Adrenal gland (tissue), 5 donors: ENCODE measurements at regions not wholly inside any gene's neighbourhood (a gene's known extent, or its start where the extent isn't known, plus 50 kb on each side); places are given as distances from the start of the nearest gene placed in this dataset.

Experiments used
- CTCF ChIP-seq, 6 experiments: fragments of 450-650 bp in 4 of 6; fragments of 200-600 bp in 2 of 6; sonication (generic) in 1 of 6; IDR thresholded peaks; 1 replicate in 5 of 6; 2 replicates in 1 of 6; pipeline versions ENCODE4 v1.5.1 to v1.8.0; 2016 to 2021; ENCODE audit warnings: antibody characterized with exemption in 6 of 6, mild to moderate bottlenecking in 2 of 6, moderate library complexity in 1 of 6
- POLR2A ChIP-seq, 2 donors: fragments of 450-650 bp; IDR thresholded peaks; one replicate each; pipeline ENCODE4 v1.6.1; 2017; ENCODE audit warnings: antibody characterized with exemption in 2 of 2, mild to moderate bottlenecking in 2 of 2, moderate library complexity in 1 of 2
- donor health status: DM: no; HTN: no; CAD: no.

GRCh38 chr5:105663671-105664070, 2007.1 kb downstream of the EFNA5 start:
- TF ChIP-seq POLR2A (IDR thresholded peaks at IDR 0.05) = no peak
- TF ChIP-seq CTCF (IDR thresholded peaks at IDR 0.05) = no peak
